RPMI7951 (cell line): ENCODE measurements at regions not wholly inside any gene's neighbourhood (a gene's known extent, or its start where the extent isn't known, plus 50 kb on each side); places are given as distances from the start of the nearest gene placed in this dataset.

Experiments used
- DNase-seq: peaks from one replicate; pipeline ENCODE4 v3.0.0-alpha.2; 2012; ENCODE audit warnings: low read depth

DNA sequence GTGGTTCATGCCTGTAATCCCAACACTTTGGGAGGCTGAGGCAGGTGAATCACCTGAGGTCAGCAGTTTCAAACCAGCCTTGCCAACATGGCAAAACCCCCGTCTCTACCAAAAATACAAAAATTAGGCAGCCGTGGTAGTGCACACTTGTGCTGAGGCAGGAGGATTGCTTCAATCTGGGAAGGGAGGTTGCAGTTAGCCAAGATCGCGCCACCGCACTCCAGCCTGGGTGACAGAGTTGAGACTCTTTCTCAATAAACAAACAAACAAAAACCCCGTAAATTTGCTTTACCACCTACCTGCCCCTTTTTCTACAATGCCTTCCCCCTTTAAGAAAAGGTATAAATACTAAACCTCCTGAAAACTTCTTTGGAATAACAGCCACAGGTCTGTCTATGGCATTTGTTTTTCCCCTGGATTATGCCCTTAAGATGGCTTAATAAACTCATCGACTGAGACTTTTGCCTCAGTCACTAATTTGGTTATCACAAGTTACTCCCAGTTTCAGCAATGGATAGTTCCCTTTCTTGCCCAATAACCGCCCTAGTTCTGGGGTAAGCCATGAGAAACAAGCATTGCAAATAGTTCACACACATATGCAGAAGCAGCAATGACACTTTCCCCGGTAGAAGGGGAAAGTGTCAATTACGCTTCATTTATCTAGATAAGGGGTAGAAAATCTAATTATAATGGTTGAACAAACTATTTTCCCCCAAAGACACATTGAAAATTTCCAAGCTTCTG, 52.8 kb upstream of the SVIL start:
- DNase-seq = peak; percentile 11

DNA sequence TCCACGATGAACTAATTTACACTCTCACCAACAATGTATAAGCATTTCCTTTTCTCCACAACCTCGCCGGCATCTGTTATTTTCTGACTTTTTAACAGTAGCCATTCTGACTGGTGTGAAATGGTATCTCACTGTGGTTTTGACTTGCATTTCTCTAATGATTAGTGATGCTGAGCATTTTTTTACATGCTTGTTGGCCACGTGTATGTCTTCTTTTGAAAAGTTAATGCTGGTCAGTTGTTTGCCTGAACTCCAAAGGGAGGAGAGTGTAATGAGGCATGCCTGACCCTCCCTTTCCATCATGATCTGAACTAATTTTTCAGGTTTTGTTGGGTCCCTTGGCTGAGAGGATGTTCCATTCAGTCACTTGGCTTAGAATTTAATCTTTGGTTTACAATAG, 50.7 kb upstream of the SVIL start:
- no peak for DNase-seq
